NT2/D1 (cell line): ENCODE measurements at regions not wholly inside any gene's neighbourhood (a gene's known extent, or its start where the extent isn't known, plus 50 kb on each side); places are given as distances from the start of the nearest gene placed in this dataset.

Experiments used
- SUZ12 ChIP-seq: IDR thresholded peaks from 2 replicates; pipeline ENCODE4 v1.6.1; 2011; ENCODE audit not compliant: insufficient read length, insufficient read depth; ENCODE audit errors: extremely low read depth
- YY1 ChIP-seq: IDR thresholded peaks from 2 replicates; pipeline ENCODE4 v1.6.1; 2011; ENCODE audit not compliant: insufficient read length, insufficient read depth
- ZNF274 ChIP-seq: IDR thresholded peaks from 2 replicates; pipeline ENCODE4 v1.6.1; 2011; ENCODE audit warnings: mild to moderate bottlenecking, low read depth, low read length

DNA sequence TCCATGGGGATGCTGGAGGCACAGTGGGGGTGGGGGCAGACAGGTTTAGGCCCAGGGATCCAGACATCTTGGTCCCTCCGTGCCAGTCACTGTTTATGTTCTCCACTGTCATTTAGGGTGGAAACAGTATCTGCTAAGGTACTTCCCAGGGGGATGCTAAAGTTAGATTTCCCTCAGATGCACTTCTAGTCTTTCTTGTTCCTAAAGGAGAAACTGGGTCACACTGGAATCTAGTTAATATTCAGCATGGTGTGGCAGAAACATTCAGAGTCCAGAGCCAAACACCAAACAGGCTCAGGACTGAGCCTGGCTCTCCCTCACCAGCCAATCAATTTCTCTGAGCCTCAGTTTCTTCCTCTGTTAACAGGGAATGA, 83.4 kb upstream of the PLET1 start:
- TF ChIP-seq SUZ12 (no peak), ZNF274 (no peak), YY1 (no peak)
